HT1080 (cell line): ENCODE measurements at regions not wholly inside any gene's neighbourhood (a gene's known extent, or its start where the extent isn't known, plus 50 kb on each side); places are given as distances from the start of the nearest gene placed in this dataset. TPM values are rescaled to one million over a fixed set of nuclear protein-coding genes. Genes with fewer than 3 reads are reported as not detected.

ENCODE experiments used
- DNase-seq: peaks from one replicate; pipeline ENCODE4 v3.0.0-alpha.2; 2015; ENCODE audit warnings: low read depth
- small RNA-seq: library from RNA; depleted of rRNA; stranded (forward); fragments of <200 nt; gene quantifications from one replicate; pipeline ENCODE3, GENCODE V24; 2014

DNA sequence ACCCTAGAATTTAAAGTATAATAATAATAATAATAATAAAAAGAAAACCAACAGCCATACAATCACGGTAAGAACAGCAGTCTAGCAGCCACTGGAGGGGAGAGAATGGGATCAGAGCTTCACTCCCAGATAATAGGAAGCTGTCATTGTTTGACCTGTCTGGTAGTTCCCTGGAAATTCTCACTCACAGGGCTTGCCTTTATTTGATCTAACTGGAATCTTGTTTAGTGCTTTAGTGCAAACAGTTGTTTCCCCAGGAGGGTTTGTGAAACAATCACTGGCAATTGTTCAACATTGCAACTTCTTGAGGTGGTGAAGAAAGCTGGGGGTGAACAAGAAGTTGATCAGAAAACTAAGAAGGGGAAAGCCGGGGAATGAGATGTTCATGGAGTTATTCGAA lies 68.7 kb upstream of the PTCSC3 start:
- no peak for DNase-seq

DNA sequence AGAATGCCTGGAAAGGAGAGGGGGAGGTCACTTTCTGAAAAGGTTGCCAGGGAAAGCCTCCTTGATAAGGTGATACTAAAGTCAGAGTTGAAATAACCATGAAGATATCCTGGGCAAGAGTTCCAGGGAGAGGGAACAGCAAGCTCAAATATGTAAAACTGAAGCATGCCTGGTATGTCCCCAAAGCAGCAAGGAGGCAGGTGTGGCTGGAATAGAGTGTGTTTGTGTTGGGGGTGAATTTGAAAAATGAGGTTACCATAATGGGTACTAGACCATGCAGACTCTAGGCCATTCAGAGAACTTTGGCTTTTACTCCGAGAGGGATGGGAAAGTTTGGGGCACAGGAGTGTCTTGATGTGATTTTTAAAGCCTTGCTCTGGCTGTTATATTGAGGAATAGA lies 66.7 kb upstream of the PTCSC3 start:
- DNase-seq: no peak

DNA sequence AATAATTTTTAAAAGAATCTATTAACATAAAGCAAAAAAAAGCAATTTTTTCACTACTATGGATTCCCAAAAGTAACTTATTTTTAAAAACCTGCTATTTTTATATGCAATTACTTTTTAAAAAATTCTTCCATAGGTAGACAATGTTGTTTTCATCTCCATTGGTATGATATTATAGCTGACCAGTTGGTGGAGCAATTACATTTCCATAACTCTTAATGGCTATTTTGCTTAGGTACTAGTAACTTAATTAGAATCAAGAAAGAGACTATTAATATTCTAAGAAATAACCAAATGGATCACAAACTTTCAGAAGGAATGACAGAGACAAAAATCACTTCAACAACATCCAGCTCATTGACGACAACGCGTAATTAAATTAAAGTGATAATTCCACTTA lies 64.7 kb upstream of the PTCSC3 start:
- DNase-seq: no peak

DNA sequence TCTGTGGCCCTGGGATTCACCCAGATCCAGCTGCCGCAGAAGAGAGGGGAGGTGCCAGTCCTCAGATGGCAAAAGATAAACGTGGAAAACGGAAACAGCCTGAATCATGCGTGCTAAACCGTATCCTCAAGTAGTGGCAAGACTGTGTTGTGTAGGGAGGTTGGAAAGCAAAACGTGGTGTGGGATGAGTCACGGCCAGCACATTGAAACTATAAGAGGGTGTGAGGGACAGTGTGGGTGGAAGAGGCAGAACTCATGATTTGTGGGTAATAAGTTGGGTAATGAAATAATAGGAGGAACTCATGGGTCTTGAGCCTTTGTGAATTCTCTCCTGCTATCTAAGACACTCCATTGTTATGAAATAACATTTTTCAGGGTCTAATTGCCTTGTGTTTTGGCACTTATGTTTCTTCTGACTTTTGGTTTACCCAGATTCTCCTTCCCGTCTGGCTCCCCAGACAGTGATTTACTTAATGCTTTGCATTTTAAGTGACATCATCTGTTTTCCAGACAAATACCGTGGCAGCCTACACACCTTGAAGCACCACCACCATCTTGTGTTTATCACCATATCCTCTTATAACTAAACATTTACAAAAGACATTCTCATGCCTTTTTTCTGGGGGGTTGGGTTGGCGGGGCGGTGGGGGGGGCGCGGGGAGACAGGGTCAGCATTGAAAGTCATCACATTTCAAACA lies 62.3 kb upstream of the PTCSC3 start:
- peak; percentile 88 for DNase-seq

DNA sequence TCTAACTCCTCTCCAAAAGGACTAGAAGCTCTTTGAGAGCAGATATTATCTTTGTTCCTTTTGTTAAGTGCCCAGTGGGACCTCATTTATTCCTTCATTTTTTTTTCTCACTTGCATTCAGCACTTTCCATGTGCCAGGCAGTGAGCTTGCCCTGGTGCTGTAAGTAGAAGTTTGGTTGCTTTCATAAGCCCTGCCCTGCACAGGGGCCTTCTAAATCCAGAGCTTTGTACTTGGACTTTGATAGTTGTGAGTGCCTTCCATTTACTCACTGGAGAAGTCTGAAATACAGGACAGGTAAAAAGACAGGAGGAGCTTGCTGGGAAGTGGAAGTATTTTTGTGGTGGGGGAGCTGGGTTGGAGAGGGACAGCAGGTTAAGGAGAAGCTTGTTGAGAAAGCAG lies 56.7 kb upstream of the PTCSC3 start:
- DNase-seq: no peak

DNA sequence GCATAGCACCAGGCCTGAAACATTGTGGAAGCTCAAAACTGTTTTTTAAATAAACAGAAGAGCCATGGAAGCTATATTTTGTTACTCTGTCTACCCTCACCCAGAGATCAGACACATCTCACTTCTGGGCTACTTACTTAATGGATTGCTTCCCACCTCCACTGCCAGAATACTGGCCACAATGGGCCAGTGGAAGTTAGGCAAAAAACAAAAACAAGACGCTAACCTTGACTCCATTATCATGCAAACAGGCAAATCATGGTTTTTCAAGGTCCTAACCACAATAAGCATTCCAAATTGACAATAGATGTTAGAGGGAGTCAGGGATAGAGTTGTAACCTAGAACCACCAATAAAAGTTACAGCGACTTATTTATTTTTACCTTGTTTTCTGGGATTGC lies 52.7 kb upstream of the PTCSC3 start:
- DNase-seq: no peak

DNA sequence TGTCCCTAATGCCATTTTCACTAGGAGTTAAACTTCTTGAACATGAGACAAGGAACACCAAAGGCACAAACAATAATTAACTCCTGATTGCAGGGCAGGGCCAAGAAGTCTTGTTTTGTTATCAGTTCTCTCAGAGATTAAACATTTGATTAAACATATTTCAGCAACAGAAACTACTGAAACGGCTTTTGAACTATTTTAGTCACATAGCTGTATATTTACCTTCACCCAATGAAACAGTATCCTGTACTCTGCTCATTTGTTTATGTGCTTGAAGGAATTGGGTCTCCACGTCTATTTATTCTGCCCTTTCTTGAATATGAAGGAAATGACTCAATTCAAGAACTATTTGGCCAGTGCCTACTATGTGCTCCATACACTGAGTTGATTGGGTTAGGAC lies 51.3 kb upstream of the PTCSC3 start:
- peak; percentile 55 for DNase-seq

DNA sequence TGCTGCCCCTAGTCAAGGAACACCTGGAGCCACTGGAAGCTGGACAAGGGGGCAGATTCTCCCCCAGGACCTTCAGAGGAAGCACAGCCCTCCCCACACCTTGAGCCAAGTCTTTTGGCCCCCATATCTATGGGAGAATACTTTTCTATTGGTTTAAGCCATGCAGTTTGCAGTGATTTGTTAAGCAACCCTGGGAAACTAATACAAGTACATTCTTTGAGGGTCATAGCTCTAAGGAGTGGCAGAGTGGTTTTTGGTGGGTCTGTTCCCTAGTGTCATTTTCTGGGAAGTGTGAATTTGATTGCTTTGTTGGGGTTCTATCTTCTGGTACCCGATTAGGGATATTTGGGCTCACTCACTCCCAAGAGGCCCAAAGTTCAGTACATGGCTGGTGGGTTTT lies 50.8 kb upstream of the PTCSC3 start:
- DNase-seq: no peak

Small RNA genes lying in the stretch of these regions (small RNA-seq; reads per million reads assigned to genes)
- not detected for gene RN7SKP21
